B cell (primary cell): ENCODE measurements at regions not wholly inside any gene's neighbourhood (a gene's known extent, or its start where the extent isn't known, plus 50 kb on each side); places are given as distances from the start of the nearest gene placed in this dataset.

ENCODE experiments used
- EZH2 ChIP-seq: IDR thresholded peaks from 2 replicates; pipeline ENCODE4 v1.6.1; 2012; ENCODE audit warnings: borderline replicate concordance, low read depth, mild to moderate bottlenecking, moderate library complexity, low read length; ENCODE audit not compliant: insufficient read depth, poor library complexity, severe bottlenecking
- TF ChIP-seq, protein P1 (sequence below): fragments of 200-600 bp; IDR thresholded peaks from one replicate; pipeline ENCODE4 v1.8.0; 2022; ENCODE audit warnings: antibody characterized with exemption, mild to moderate bottlenecking

DNA sequence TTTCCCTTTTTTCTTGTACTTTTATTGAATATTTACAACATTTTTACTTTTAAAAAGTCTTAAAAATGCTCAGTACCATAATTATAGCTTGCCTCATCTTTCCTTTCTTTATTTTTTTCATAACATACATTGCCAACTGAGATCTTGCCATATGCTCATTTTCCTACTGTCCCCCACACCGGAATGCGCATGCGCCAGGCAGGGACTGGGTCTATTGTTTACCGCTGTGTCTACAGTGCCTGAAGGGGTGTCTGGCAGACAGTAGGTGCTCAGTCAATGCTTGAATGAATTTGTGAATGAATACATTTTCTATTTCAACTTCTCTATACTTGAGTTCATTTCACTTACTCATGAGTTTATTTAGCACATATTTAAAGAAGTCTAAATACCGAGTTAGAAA is 158.0 kb downstream of the CYP26B1 start:
- TF ChIP-seq, protein P1, sequence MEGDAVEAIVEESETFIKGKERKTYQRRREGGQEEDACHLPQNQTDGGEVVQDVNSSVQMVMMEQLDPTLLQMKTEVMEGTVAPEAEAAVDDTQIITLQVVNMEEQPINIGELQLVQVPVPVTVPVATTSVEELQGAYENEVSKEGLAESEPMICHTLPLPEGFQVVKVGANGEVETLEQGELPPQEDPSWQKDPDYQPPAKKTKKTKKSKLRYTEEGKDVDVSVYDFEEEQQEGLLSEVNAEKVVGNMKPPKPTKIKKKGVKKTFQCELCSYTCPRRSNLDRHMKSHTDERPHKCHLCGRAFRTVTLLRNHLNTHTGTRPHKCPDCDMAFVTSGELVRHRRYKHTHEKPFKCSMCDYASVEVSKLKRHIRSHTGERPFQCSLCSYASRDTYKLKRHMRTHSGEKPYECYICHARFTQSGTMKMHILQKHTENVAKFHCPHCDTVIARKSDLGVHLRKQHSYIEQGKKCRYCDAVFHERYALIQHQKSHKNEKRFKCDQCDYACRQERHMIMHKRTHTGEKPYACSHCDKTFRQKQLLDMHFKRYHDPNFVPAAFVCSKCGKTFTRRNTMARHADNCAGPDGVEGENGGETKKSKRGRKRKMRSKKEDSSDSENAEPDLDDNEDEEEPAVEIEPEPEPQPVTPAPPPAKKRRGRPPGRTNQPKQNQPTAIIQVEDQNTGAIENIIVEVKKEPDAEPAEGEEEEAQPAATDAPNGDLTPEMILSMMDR = no peak
- no peak for TF ChIP-seq EZH2
